HG03342 (cell line): ENCODE measurements at regions not wholly inside any gene's neighbourhood (a gene's known extent, or its start where the extent isn't known, plus 50 kb on each side); places are given as distances from the start of the nearest gene placed in this dataset.

Experiments
- ATAC-seq: cut with Tn5 transposase; IDR thresholded peaks from one replicate; pipeline ENCODE4 v1.9.1; 2021; ENCODE audit warnings: mild to moderate bottlenecking, moderate library complexity; ENCODE audit not compliant: unreplicated experiment

- no peak for ATAC-seq
Observed at GRCh38 chr4:140281828-140282552, 91.5 kb upstream of the SCOC start.

DNA sequence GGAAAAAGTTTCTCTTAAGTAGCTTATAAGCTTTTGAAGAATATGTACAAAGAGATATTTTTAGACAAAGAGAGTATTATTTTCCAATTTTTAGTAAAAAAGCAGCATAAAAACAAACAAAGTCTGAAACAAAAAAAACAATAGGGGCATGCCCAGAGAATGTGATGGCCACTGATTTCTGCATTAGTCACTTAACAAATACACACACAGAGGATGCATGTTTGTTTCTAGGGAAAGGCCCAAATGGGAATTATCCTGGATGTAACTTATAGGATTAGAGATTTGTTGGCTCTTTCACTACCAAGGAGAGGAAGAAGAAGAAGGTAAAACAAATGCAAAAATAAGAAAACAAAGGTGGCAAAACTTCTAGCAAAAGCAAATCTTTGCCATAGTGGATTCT, 95.9 kb upstream of the SCOC start:
- ATAC-seq = no peak

DNA sequence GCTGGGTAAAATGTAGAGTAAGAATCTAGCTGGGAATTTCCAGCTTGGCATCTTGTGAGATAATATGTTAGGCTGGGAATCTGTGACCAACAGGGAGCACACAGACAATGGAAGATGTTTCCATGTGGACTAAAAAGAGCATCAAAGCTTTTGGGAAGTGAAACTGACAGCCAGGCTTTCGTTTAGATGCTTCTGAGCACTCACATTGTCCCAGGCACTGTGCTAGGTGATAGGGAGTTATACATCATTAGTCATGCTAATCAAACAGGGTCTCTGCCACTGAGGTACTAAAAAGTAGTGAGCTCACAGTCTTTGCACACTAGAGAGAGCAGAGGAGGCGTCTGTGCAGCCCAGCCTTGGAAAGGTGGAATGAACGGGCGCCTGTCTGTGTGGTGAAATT, 101.9 kb upstream of the SCOC start:
- no peak for ATAC-seq

GRCh38 chr4:140269369-140269768, 104.1 kb upstream of the SCOC start:
- ATAC-seq = no peak

DNA sequence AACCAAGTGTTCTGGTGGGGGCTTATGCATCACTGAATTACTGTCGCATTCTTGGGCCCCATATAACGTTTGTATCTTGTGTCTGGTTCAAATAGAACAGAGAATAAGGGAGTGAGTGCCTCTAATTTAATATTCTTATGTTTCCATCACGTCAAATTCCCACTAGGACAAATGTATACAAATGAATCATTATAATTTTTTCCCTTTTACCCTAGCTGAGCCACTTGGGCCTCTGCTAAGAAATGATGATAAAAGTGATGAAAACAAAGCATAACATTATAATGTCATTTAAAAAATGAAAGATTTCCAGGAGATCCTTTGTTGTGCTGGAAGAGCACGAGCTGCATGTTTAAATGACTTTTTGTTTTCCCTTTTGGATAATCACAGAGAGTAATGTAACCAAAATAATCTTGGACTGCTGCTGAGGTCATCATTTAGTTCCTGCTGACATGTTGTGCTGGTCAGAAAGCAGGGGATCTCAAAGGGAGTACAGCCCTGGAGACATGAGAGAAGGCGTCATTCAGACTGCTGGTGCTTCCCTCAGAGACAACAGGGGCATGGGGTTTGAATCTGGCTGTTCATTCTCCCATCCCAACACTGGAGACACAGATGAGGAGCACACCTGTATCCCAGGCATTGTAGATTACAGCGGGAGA, 105.1 kb upstream of the SCOC start:
- no peak for ATAC-seq

- no peak for ATAC-seq
Observed at GRCh38 chr4:140267576-140267975, 105.9 kb upstream of the SCOC start.

DNA sequence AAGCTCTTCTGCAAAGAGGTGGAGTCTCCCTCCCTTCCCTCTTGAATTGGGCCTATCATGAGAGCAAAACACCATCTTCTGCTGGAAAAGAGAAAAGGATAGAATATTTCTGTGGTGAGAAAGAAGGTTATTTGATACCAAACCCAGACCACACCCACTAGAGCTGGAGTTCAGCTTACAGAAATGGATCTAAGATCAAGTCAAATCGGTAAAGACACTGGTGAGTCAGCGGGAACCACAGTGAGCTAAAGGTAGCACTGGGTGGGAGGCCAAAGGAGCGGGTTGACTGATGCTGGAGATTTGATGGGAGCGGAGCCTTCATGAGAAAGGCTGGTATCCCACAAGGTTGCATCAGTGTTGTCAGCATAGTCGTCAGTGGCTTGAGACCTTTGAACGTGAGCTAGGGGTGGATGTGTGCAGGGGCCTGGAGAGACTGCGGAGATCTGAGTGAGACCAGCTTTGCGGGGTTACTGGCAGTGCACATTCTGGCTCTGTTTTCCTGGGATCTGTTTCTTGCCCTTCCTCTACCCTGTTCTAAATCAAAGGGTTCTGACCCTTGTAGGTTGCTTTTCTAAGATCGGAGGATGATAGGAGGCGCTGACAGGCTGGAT, 106.4 kb upstream of the SCOC start:
- ATAC-seq = no peak

- no peak for ATAC-seq
Observed at GRCh38 chr4:140260227-140260626, 106.2 kb upstream of the MAML3 start.

DNA sequence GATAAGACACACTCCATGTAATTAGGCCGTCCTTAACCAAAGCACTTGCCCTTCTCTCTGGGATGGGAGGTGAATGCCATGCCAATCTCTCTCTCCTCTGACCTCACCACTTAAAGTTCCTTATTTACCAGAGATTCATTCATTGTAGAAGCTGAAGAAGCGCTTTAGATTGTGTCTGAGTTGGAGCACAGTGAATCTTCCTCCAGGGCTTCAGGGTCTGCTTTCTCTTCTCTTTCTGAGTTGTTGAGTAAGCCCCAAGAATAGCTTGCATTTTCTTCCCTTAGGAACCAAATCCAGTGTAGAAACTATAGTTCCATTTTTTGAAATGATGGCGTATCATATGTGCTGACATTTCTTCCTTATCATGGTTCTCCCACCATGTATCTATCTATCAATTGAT, 104.5 kb upstream of the MAML3 start:
- no peak for ATAC-seq

DNA sequence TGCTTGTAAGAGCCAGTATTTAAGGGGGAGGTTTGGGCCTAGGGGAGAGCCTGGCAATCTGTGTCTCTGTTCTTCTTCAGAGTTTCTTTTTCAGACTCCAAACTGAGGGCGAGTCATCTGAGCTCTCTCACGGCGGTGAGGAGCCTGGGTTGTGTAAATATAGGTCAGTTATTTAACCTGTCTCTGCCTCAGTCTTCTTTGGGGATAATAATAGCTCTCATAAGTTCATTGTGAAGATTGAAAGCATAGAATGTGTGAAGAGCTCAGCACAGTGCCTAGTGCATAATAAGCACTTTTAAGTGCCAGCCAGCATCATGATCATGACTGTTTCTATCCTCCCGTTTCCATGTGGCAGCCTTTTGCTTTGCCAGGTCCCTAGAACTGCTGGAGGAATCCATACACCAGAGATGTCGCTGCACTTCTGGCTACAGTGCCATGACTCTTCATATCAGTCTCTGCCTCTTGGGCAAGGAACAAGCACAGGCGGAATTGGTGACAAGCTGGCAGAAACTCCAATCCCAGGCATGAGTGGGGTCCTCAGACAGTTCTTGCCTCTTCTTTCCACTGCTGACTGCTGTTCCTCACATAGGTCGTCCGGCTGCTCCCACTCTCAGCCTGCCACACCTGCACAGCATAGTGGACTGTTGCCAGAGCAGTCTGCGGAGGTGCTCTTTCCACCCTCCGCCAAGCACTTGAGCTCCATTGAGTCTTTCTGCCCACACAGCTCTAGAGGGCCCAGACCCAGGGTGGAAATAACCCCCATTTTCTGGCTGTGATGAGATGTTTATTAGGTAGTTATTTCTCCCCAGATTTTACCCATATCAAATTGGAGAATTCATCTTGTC, 103.7 kb upstream of the MAML3 start:
- ATAC-seq = no peak

DNA sequence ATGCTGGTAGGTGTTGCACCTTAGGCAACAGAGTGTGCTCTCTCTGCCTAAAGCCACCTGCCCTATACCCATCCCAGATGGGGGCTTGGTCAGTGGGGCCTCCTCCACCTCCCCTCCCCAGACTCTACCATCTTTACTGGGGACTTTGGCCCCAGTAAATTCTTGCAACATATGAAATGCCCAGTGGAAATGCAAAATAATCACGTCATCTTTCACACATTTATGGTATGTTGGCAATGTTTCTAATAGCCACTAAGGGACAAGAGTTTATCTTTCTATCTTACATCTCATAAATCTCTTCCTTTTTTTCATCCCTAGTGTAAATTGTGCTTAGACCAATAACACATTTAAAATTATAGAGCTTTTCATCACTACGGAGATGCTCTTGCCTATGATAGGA, 103.0 kb upstream of the MAML3 start:
- ATAC-seq = no peak

GRCh38 chr4:140256335-140256734, 102.4 kb upstream of the MAML3 start:
- ATAC-seq = no peak

DNA sequence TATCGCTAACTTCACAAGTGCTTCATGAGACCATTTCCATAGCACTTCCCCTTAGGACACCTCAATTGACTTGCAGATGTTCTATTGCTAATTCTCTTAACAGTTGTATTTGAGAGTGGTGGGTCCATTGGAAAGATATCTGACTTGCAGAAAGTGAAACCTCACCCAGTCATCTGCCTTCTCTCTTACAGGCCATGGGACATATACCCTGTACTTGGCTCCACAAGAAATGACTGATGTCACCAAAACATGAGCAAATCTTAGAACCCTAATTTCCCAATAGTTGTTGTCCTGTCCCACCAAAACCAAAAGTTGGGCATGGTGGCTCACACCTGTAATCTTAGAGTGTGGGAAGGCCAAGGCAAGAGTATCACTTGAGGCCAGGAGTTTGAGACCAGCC, 101.9 kb upstream of the MAML3 start:
- no peak for ATAC-seq

DNA sequence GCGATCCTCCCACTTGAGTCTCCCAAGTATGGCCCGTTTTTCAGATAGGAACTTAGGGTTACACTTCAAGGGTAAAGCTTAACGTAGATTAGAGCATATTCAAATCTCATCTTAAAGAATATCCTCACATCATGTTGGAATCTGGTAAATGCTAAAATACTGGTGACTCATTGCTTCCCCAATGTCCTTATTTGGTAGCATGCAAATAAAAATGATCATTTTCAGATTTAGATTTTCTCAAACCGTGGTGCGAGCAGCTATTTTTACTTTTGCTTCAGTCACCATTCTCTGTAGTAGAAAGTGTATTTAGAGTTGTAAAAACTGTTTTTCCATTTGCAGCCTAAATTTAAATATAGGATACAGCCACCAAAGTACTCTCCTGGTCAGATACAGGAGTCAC, 101.5 kb upstream of the MAML3 start:
- ATAC-seq = no peak

DNA sequence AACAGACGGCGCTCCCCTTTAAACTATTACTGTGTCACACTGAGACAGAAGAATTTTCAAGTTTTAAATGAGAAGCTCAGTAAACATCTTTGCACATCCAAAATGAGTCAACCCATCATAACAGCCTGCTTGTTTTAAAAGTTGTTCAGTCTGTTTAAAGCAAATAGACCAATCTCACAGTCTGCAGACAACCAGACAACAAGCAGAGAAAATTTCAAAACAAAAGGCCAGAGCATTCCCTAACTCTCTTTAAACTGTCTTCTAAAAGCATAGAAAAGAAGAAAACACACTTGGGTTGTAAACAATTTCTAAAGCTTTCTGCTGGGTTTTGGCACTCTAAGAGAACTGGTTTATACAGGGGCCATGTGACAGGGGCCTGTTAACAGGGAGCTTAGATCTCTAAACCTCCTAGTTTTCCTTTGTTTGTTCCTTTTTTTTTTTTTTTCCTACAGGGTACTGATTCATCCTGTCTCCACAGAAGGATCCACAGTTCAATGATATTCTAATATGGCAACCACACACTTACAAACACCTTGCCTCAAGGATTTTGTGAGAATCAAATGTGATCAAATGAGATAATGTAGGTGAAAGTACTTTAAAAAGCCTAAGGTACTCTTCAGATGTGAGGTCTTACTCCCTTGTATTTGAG, 100.8 kb upstream of the MAML3 start:
- ATAC-seq = no peak

GRCh38 chr4:140253556-140254027, 99.6 kb upstream of the MAML3 start:
- ATAC-seq = no peak

DNA sequence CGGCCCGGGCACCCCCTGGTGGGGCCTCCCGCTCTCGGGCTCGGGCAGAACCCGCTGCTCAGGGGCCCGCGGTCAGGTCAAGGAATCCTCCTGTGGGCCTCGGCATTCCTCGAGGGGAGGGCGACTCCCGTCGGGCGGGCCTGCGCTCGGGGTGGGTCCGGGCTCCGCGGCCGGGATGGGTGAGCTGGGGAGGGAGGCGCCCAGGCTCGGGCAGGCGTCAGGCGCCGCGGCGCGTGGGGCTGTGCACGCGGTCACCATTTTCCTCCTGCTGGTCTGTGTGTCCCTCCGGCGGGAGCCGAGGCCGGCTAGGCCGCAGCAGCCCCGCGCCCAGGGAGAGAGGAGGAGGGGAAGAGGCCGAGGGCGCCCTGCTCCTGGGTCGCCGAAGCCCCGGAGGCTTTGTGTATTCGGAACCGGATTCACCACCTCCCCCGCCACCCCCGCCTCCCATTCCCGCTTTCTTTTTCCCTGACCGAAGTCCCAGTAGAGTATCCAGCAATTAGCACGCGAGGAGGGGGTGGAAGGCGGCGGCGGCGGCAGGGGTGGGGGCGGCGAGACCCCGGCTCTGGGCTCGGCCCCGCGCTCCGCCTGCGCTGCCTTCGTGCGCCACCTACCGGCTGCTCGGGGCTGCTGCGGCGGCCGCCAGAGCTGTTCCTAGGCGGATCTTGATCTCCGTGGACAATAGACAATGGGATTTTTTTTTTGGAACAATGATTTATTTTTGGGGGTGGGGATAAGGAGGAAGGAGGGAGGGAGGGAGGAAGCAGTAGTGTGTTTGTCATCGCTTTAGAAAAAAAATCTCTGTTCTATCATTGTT, 99.0 kb upstream of the MAML3 start:
- ATAC-seq = peak; percentile 67

DNA sequence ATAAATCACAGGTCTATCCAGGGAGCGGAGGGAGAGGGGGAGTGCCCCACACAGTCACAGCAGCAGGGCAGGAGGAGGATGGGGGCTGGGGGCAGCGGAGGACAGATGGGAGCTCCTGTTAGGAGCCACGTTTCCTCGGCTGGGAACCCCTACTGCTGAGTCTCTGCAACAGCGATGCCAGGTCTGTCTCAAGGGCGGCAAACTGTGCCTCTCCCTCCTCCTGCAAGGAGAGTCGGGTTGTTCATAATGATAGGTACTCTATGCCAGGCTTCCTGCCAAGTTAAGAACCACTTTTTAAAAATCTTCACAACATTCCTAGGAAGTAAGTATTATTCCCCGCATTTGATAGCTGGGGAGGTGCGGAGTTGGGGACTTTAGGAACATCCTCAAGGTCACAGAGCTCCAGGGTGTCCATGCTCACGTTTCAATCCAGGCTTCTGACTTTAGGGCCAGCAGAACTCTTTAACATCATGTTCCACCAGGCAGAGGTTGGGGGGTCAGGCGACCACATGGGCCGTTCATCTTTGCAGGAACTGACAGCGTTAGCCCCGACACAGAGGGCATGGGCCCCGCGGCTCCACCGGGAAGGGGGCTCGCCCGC, 98.3 kb upstream of the MAML3 start:
- peak; percentile 5 for ATAC-seq

DNA sequence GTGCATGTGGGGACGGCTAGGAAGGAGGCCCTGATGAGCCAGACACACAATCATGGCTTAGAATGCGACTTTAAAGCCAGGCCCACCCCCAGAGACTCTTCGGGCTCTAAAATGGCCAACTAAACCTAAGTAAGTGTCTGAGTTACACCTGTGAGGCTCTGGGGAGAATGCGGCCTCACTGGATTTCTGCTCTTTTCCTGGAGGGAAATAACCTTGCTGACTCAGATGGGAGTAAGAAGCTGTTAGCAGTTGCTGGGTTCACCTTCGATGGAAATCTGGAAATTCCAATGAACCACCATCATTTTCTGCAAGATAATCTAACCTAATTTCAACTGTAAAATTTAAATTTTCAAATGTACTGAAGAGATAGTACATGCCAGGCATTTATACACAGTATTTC, 97.6 kb upstream of the MAML3 start:
- no peak for ATAC-seq
